ENCODE measurements at regions not wholly inside any gene's neighbourhood (a gene's known extent, or its start where the extent isn't known, plus 50 kb on each side); places are given as distances from the start of the nearest gene placed in this dataset.
"Not testable (repeated sequence)": the region's sequence is repeated elsewhere in the genome, so short reads cannot be mapped to it uniquely, and the experiment has no call there.

DNA sequence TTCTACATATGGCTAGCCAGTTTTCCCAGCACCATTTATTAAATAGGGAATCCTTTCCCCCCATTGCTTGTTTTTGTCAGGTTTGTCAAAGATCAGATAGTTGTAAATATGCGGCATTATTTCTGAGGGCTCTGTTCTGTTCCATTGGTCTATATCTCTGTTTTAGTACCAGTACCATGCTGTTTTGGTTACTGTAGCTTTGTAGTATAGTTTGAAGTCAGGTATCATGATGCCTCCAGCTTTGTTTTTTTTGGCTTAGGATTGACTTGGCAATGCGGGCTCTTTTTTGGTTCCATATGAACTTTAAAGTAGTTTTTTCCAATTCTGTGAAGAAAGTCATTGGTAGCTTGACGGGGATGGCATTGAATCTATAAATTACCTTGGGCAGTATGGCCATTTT lies 60.0 kb upstream of the GPC3 start:
- not testable (repeated sequence) for DNase-seq (ENCODE audit: low read depth in 3 of 3)

DNA sequence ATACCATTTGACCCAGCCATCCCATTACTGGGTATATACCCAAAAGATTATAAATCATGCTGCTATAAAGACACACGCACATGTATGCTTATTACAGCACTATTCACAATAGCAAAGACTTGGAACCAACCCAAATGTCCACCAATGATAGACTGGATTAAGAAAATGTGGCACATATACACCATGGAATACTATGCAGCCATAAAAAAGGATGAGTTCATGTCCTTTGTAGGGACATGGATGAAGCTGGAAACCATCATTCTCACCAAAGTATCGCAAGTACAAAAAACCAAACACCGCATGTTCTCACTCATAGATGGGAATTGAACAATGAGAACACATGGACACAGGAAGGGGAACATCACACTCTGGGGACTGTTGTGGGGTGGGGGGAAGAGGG lies 81.7 kb upstream of the GPC3 start:
- not testable (repeated sequence) for DNase-seq (ENCODE audit: low read depth in 3 of 3)

DNA sequence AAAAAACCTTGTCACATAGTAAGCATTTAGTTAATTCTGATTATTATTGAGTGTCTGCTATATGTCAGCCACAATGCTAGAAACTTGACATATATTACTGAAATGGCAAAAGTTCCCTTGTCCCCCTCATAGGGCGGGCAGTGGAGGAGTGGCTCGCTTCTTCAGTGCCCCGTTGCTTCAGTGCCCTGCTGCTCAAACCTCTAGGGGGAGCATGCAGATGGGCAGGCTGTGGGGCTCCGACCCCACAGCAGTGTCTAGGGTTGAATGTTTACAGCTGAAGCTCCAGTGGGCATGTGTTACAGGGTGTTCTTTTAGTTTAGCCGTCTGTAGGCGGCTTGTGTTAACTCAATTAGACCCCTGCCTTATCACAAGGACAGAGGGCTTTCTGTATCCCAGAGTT lies 86.5 kb upstream of the GPC3 start:
- not testable (repeated sequence) for DNase-seq (ENCODE audit: low read depth in 3 of 3)

DNA sequence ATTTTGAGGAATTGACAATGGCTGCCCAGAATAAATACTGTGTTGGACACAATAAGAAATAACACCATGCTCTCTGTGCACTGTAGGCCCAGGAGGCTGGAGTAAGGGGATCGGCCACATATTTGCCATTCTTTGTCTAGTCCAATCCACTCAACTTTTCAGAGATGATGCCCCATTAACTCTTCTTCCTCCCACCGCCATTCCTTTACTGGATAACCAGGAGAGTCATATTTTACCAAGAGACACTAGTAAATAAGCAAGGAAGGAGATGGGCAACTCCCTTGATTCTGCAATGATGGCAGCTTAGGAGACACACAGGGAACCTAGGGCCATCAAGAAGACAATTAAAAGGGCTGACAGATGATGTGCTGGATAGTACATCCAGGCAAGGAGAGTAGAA lies 87.9 kb upstream of the GPC3 start:
- no peak for DNase-seq (ENCODE audit: low read depth in 3 of 3)

DNA sequence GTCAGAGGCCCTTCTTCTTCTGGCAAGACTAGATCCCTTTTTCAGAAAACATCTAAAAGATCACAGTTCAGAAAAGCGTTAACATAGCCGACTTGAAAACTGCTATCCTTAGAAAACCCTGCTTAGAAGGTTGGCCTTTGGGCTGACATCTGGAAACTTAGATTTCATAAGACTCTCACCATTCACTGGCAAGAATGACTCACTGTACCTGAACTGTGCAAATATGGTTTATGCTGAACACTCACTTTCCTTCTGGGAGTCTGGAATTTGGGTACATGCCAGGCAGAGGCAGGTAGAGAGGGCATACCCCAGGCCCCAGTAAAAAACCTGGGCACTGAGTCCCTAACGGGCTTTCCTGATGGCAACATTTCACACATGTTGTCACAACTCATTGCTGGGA lies 88.8 kb upstream of the GPC3 start:
- no peak for DNase-seq (ENCODE audit: low read depth in 3 of 3)

DNA sequence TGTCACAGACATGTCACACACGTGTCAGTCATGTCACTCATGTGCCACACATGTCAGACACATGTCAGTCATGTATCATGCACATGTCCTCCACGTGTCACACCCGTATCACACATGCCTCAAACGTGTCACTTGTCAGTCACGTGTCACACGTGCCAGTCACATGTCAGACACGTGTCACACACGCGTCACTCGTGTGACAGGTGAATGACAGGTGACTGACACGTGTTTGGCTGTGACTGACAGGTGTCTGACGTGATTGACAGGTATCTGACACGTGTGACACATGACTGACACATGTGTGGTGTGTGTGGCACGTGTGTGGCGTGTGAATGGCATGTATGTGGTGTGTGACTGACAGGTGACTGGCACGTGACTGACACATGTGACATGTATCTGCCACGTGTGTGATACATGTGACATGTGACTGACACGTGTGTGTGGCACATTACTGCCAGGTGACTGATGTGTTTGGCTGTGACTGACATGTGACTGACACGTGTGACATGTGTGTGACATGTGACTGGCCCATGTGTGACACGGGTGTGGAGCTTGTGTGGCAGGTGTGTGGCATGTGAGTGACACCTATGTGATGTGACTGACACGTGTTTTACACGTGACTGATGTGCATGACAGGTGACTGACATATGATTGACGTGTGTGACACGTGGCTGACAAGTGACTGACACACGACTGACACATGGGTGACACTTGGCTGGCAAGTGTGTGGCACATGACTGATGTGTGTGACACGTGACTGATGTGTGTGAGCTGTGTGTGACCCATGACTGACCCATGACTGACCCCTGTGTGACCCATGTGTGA lies 90.7 kb upstream of the GPC3 start:
- DNase-seq (ENCODE audit: low read depth in 3 of 3), result no peak

DNA sequence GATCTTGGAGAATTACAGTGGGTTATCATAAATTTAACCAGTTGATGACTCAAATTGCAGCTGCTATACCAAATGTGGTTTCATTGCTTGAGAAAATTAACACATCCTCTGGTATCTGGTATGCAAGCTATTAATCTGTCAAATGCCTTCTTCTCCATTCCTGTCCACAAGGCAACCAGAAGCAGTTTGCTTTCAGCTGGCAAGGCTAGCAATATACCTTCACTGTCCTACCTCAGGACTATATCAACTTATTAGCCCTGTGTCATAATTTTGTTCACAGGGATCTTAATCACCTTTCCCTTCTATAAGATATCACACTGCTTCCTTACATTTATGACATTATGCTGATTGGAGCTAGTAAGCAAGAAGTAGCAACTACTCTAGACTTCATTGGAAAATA lies 110.0 kb upstream of the GPC3 start:
- no peak for DNase-seq (ENCODE audit: low read depth in 3 of 3)

DNA sequence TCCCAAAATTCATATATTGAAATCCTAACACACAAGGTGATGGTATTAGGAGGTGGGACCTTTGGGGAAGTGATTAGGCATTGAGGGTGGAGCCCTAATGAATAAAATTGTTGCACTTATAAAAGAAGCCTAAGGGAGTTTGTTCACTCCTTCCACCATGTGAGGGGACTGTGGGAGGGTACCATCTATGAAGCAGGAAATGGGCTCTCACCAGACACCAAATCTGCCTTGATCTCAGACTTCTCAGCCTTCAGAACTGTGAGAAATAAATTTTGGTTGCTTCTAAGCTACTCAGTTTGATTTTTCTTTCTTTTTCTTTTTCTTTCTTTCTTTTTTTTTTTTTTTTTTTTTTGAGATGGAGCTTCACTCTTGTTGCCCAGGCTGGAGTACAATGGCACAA lies 116.2 kb upstream of the GPC3 start:
- DNase-seq (ENCODE audit: low read depth in 3 of 3), result no peak

DNA sequence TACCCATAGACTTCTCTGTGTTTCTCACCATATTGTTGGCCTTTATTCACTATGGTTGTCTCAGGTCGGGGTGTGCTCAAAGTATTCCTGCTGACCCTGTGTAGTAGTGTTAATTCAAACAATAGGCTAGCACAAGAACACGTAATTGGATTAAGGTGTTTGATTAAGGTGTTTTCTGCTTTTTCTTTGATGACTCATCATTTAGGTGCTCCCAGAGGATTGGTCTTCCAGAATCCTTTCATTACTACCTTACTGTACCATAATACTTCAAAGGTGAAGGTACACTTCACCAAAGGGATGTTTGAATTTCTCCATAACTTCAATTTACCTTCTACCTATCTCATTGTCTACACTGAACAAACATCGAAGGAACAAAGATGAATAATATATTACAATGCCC lies 121.7 kb upstream of the CCDC160 start:
- DNase-seq (ENCODE audit: low read depth in 3 of 3), result no peak

DNA sequence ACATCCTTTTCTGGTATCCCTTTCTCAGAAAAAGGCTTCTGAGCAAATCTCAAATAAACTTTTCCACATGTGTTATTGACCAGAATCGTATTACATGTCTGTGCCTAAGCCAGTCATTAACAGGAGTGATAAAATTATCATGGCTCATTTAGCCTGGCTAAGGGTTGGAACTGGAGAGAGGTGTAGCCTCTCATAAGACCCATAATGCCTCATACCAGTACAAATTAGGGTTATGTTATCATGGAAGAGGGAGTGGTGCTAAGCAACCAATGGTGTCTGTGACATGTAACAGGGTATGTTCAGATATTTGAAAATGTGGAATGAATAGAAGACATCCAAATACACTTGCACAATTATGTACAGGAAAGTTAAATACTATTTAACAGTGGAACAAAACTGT lies 99.6 kb upstream of the CCDC160 start:
- no peak for DNase-seq (ENCODE audit: low read depth in 3 of 3)

DNA sequence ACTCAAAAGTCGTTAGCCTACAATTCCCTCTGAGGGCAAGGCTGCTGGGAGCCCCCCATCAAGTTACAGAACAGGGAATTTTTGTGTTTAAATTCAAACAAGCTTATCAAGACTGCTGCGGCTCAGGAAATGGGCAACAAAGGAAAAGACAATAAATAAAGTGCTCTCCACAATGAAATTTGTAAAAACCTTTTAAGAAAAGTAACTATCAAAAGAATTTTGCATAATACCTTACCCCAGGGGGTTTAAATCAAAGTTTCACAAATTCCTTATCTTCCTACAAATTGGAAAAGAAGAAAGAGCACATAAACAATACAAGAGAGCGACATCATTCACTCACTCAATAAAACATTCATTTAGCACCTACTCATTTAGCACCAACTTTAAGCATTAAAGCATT lies 97.9 kb upstream of the CCDC160 start:
- DNase-seq (ENCODE audit: low read depth in 3 of 3), result no peak

DNA sequence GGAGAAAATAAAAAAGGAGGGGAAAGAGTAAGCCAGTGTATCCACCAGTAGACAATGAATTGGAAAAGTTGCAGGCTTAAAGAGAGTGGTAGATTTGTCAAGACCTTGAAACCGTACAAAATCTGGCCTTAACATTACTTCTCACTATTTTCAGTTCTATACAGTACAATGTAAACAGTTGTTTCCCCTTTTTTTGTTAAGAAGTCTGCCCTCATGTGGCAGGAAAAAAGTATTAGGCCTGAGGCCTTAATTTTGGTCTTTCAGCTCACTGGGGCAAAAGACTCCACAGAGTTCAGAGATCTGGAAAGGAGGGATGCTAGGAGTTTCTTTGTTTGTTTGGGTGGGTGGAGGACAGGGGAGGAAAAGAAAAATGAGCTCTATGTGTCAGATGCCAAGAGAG lies 92.8 kb upstream of the CCDC160 start:
- no peak for DNase-seq (ENCODE audit: low read depth in 3 of 3)

DNA sequence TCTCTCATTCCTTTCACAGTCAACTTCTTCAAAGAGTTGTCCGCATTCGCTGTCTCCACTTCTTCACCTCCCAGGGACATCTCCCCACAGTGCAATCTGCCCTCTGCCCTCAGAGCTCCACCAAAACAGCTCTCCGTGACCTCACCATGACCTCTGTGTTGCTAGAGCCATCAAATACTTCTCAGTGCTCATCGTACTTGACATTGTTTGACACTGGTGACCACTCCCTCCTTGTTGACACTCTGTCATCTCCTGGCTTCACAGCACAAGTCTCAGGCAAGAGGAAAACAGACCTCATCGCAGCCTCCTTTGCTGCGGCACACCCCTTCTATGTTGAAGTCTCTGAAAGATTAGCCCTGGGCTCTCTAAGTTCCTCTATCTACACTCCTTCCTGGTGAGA lies 90.5 kb upstream of the CCDC160 start:
- DNase-seq (ENCODE audit: low read depth in 3 of 3), result no peak

DNA sequence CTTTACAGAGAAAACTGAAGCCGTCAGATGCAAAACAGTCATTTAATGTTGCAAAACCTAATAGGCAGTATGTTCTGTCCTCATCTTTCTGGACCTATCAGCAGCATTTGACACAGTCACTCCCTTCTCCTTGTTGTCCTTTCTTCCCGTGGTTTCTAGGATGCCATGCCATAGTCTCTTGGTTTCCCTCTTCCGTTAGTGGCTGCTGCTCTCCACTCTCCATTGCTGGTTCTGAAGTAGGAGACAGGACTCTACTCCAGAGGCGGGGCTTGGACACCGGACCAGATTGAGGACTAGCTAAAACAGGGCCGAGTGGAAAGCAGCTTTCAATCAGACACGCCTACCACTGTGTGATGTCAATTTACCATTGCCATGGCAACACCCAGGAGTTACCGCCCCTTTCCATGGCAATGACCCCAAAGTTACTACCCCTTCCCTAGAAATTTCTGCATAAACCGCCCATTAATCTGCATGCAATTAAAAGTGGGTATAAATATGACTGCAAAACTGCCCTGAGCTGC lies 88.8 kb upstream of the CCDC160 start:
- DNase-seq (ENCODE audit: low read depth in 3 of 3), result no peak

DNA sequence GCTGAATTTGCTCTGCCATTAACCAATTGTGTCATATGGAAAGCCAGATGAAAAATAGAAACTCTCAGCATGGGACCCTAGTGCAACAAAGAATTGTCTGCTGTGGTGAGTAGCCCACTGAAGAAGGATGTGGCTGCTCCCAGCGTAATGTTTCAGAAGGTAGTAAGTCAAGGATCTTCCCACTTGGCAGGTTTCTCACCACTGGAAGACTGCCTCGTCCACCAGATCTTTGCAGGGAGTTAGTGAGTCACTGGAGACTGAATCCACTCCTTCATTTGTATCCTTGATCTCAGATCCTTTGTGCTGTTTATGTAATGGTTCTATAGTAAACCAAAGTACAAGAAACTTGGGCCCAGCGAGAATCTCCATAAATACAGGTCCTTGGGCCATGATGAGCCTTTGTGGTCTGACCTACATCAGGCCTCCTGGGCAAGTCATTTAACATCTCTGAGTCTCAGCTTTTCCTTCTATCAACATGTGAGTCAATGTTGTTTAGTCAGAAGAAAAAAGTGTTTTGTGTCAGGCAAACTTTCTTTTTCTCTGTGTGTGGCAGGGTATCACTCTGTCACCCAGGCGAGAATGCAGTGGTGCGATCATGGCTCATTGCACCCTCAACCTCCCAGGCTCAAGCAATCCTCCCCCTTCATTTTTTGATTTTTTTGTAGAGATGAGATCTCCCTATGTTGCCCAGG lies 78.0 kb upstream of the CCDC160 start:
- DNase-seq (ENCODE audit: low read depth in 3 of 3), result peak in 1 of 3 donors; percentile 34

DNA sequence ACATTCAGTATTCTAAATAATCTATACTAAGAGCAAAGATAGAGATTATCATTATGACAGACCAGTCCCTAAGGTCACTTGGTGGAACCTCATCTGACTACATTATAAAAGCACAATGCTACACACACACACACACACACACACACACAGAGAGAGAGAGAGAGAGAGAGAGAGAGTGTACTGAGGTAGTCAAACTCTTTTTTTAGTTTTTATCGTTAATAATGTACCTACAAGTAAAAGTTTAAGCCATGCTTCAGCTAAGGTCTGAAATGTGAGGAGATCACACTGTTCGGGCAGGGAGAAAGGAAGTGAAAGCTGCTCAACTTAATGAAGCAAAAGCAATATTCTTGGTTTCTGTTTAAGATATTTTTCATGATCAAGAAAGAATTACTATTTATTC lies 75.8 kb upstream of the CCDC160 start:
- DNase-seq (ENCODE audit: low read depth in 3 of 3), result no peak

DNA sequence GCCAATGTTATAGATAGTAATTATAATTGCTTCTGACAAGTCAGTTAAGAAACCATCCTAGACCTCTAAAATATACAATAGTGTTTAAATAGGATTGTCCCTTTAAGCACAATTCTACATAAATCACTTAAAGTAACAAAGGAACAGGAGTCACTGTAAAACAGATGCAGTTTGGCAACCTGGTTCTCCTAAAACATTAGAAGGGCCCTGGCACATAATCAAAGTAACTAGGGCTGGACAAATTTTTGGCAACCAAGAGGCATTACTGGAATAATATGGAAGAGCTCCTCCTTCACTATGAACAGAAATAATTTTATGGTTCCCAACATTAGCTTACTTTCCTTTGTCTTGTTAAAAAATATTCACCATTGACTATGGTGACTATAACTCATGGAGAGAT lies 75.0 kb upstream of the CCDC160 start:
- no peak for DNase-seq (ENCODE audit: low read depth in 3 of 3)

DNA sequence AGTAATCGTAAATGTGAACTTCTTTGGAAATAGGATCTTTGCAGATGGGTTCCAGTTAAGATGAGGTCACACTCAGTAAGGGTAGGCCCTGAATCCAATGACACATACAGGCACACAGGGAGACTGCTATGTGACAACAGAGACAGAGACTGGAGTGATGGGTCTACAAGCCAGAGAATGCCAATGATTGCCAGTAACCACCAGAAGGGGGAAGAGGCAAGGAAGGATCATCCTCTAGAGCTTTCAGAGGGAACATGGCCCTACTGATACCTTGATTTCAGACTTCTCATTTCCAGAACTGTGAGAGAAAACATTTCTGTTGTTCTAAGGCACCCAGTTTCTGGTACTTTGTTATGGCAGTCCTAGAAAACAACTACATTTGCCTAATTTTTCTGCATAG lies 73.1 kb upstream of the CCDC160 start:
- DNase-seq (ENCODE audit: low read depth in 3 of 3), result no peak

DNA sequence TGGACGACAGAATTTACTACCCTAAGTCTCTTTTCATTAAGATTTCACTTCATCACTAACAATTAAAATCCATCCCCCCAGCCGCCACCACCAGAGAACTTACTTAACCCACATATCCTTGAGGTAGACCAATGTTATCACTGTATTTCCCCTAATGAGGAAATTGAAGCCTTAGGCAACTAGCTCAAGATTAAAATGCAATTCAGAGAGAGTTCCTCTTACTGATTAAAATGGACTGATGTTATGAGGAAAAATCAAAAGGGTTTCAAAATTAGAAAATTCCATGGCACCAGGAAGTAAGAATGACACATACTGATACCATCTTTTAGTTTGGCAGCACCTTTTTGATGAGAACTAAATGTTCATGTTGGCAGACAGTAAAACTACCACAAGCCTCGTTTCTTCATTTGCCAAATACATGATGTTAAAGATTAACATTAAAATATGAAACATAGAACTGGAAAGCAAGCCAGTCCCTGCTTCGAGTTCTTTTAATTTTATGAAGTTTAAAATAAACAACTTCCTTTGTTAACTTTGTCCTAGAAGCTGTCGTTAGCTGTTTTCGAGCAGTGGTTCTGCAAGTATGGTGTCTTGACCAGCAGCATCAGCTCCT lies 69.3 kb upstream of the CCDC160 start:
- no peak for DNase-seq (ENCODE audit: low read depth in 3 of 3)

DNA sequence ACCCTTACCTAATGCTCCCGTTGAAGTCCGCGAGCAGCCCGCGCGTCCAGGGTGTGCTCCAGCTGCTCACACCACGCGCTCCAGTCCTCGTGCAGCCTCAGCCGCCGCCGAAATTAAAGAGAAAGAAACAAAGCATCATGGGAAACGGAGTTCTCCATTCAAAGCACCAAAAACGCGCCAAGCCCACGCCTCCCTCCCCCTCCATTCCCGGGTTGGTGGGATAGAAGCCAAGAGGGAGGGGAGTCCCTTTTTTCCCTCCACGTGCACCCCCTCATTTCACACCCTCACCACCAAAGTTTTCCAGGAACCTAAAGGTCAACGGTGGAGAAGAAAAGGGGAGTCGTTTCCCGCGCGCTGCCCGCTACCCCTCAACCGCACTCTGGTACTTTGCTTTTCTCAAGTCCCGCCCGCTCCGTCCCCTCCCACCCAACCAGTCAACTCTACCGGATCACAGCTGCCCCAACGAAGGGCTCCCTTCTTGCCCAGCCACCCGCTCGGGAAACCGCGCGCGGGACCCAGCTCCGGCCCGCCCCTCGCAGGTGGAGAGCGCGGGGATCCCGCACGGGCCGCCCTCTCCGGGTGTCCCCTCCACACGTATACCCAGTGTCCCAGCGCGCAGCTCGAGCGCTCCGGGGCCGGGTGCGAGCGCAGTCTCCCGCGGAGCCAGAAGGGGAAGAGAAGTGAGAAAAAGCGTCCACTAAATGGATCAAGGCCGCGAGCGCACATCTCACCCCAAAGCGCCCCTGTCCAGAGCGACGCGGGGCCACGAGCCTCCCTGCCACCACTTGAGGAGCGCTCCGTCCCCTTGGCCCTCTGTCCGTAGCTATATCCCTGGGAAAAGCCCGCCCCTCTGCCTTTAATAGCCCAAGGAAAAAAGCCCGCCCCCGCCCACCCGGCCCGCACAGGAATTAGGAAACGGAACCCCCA lies 65.1 kb upstream of the CCDC160 start:
- DNase-seq (ENCODE audit: low read depth in 3 of 3), result peak in 1 of 3 donors; percentile 25

DNA sequence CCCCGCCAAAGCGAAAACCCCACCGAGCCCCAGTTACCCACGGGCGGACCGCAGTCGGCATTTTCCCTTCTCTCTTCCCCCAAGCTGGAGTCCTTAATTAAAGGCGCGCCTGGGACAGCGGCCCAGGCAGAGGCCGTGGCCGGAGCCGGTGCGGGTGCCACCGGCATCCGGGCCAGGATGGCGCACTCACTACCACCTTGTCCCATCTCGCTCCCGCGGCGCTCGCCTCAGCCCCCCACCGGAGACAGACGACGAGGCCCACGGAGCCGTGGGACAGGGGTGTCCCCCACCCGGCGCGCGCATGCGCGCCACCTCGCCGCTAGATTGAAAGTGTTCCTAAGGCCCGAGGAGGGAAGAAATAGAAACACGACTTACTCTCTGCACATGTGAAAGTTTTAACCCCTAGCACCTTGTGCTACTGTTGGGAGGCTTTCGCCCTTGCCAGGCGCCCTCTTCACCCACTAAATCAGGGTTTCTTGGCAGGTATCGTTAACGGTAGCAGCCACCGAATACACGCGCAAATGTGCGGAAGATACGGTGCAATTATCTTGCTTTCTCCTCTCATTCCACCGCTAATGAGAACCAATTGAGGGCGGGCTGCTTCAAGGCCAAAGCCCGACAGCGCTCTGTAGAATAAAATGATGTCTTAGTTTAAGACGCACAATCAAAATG lies 64.3 kb upstream of the CCDC160 start:
- DNase-seq (ENCODE audit: low read depth in 3 of 3), result no peak

All from stimulated activated CD4-positive, alpha-beta T cell treated with anti-CD3 and anti-CD28 coated beads, TNF-alpha, amount 100 ng/mL, for 48 hours (primary cell).